Upper lobe of left lung (tissue), 4 donors: ENCODE measurements at regions not wholly inside any gene's neighbourhood (a gene's known extent, or its start where the extent isn't known, plus 50 kb on each side); places are given as distances from the start of the nearest gene placed in this dataset.

Experiments used
- CTCF ChIP-seq, 6 experiments: fragments of 450-650 bp in 4 of 6; fragments of 200-600 bp in 2 of 6; sonication (generic) in 2 of 6; IDR thresholded peaks; one replicate each; pipeline ENCODE4 v1.5.1; 2016 to 2019; ENCODE audit warnings: antibody characterized with exemption in 6 of 6
- POLR2A ChIP-seq, 4 donors: fragments of 450-650 bp; IDR thresholded peaks; one replicate each; pipeline ENCODE4 v1.5.1; 2016 to 2017; ENCODE audit warnings: antibody characterized with exemption in 4 of 4, mild to moderate bottlenecking in 2 of 4
- POLR2AphosphoS5 ChIP-seq, 2 donors: sonication (generic); formaldehyde crosslinking; IDR thresholded peaks; one replicate each; pipeline ENCODE4 v1.5.1; 2017; ENCODE audit warnings: antibody characterized with exemption in 2 of 2

- TF ChIP-seq CTCF (IDR thresholded peaks at IDR 0.05), result no peak
- no peak for TF ChIP-seq POLR2A (IDR thresholded peaks at IDR 0.05)
- TF ChIP-seq POLR2AphosphoS5 (IDR thresholded peaks at IDR 0.05), result no peak
Measured at GRCh38 chr14:53741479-53742232, 215.0 kb downstream of the BMP4 start.
